IPS DF 6.9 (cell line): ENCODE measurements at regions not wholly inside any gene's neighbourhood (a gene's known extent, or its start where the extent isn't known, plus 50 kb on each side); places are given as distances from the start of the nearest gene placed in this dataset.
"Not testable (repeated sequence)": the region's sequence is repeated elsewhere in the genome, so short reads cannot be mapped to it uniquely, and the experiment has no call there.

Experiments used
- DNase-seq: peaks from one replicate; pipeline ENCODE4 v3.0.0-alpha.2; 2013; ENCODE audit warnings: low read depth, low spot score
- H3K27ac ChIP-seq: one replicate; pipeline ENCODE4 v1.5.1; 2013; ENCODE audit warnings: low read length, control low read depth
- H3K27me3 ChIP-seq: 2 replicates; pipeline ENCODE4 v1.6.1; 2013; ENCODE audit warnings: mild to moderate bottlenecking, low read length; ENCODE audit not compliant: control insufficient read depth, insufficient read depth
- H3K36me3 ChIP-seq: 2 replicates; pipeline ENCODE4 v1.6.1; 2013; ENCODE audit warnings: low read length; ENCODE audit not compliant: control insufficient read depth, insufficient read depth
- H3K4me1 ChIP-seq: 2 replicates; pipeline ENCODE4 v1.6.1; 2013; ENCODE audit warnings: low read length; ENCODE audit not compliant: control insufficient read depth, insufficient read depth
- H3K4me3 ChIP-seq: 2 replicates; pipeline ENCODE4 v1.5.1; 2013; ENCODE audit warnings: mild to moderate bottlenecking, low read length
- H3K9me3 ChIP-seq: 2 replicates; pipeline ENCODE4 v1.6.1; 2013; ENCODE audit warnings: low read length, inconsistent platforms; ENCODE audit not compliant: control insufficient read depth, insufficient read depth
- WGBS: extraction: QIAGEN DNeasy Blood & Tissue Kit; methylation state at CpG from one replicate; pipeline ENCODE4 v1.1.7; 2013; ENCODE audit warnings: mixed read lengths, missing lambda C conversion rate; ENCODE audit not compliant: insufficient read length, insufficient coverage; 5-methylcytosine and 5-hydroxymethylcytosine counted together

DNA sequence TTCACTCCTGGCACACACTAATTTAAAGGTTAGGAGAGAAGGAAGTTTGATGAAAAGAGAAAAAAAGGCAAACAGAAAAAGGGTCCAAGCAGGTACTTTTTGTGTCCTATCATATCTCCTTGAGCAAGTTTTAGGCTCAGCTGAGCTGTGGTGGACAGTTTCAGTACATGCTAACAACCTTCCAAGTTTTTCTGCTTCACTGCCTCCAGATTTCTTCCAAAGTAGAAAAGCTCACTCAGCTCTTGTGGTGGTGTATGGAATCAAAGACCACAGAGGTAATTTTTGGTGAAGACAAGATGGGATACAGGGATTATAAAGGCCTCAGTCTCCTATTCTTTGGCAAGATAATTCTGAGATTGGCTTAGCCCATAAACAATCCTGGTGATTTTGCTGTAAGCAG, 921.8 kb downstream of the NR2F1-AS1 start:
- no peaks in the 10 kb centered on the region for H3K9me3 ChIP-seq
- H3K4me1 ChIP-seq, result no peaks in the 10 kb centered on the region
- no peak overlapping the region for H3K27ac ChIP-seq
- no peak overlapping the region for H3K4me3 ChIP-seq
- no peaks in the 10 kb centered on the region for H3K27me3 ChIP-seq
- H3K36me3 ChIP-seq, result no peaks in the 10 kb centered on the region
- no peak for DNase-seq

DNA sequence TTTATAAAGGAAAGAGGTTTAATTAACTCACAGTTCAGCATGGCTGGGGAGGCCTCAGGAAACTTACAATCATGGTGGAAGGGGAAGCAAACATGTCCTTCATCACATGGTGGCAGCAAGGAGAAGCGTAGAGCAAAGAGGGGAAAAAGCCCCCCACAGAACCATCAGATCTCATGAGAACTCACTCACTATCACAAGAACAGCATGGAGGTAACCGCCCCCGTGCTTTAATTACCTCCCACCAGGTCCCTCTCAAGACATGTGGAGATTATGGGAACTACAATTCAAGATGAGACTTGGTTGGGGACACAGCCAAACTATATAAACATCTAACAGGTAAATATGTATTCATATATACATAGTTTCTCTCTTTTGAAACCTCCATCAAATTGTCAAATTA, 926.4 kb downstream of the NR2F1-AS1 start:
- not testable (repeated sequence) for H3K4me1 ChIP-seq, H3K36me3 ChIP-seq, H3K27me3 ChIP-seq, DNase-seq, H3K9me3 ChIP-seq, H3K27ac ChIP-seq, H3K4me3 ChIP-seq
- no CpG with 5 or more reads among the region's 3 CpGs for WGBS

DNA sequence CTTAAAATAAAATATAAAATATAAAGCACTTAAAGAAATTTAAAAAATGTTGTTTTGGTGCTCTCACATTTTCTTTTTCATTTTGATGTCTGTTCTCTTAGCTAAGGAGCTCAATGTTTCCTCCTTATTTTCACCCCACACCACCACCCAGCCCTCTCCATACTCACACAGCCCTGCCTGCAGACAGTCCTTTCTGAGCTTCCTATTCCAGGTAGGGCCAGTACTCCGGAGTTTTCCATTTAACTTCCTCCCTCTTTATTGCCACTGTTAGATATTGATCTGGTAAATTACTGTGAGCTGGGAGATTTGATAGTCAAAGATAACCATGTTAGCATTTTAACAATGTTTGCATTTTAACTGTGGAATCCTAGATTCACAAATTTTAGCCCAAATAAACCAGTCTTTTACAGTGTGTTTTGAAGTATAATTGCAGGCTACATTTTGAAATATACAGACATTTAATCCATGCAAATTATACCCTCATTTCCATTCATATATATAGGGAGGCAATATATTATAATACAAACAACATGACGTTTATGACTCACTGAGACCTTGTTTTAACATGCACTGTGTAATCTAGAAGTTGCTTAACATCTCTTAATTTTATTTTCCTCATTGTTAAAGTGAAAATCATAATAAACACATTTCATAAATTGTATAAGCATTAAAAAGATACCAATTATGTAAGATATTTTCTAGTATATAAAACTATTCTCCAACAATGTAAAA, 927.1 kb downstream of the NR2F1-AS1 start:
- Histone ChIP-seq H3K9me3 (no peaks in the 10 kb centered on the region), H3K36me3 (no peaks in the 10 kb centered on the region), H3K27me3 (no peaks in the 10 kb centered on the region), H3K4me3 (no peak overlapping the region), H3K4me1 (no peaks in the 10 kb centered on the region), H3K27ac (no peak overlapping the region)
- no peak for DNase-seq
- WGBS, result no CpG with 5 or more reads among the region's 2 CpGs

DNA sequence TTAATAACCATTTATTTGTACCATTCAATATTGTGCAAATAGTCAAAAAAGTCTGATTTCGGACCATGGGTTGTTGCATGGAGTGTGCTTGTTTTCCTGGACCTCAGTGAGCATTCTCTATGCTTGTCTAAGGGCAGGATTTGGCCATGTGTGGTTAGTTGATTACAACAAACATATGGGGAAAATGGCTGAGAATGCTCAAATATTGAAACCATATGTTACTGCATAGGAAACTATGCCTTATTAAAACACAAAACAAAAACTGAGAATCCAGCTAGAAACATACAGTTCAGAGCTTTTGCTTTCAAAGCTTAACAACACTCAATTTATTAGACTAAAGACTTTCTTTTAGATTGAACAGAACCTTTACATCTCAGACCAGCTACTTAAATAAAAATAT, 928.3 kb downstream of the NR2F1-AS1 start:
- H3K9me3 ChIP-seq, result no peaks in the 10 kb centered on the region
- no peaks in the 10 kb centered on the region for H3K4me1 ChIP-seq
- H3K36me3 ChIP-seq, result no peaks in the 10 kb centered on the region
- no peak overlapping the region for H3K4me3 ChIP-seq
- H3K27ac ChIP-seq, result no peak overlapping the region
- H3K27me3 ChIP-seq, result no peaks in the 10 kb centered on the region
- DNase-seq, result no peak
- WGBS, result no CpG with 5 or more reads among the region's 1 CpG

GRCh38 chr5:92644266-92644886, 936.6 kb downstream of the NR2F1-AS1 start:
- Histone ChIP-seq H3K27ac (no peak overlapping the region), H3K27me3 (no peaks in the 10 kb centered on the region), H3K4me3 (no peak overlapping the region), H3K9me3 (no peaks in the 10 kb centered on the region), H3K36me3 (no peaks in the 10 kb centered on the region), H3K4me1 (0 out of 2 replicates have a peak, but pooled peaks cover 2% of the 10 kb centered on the region)
- DNase-seq, result no peak
- WGBS, result no CpG with 5 or more reads among the region's 4 CpGs

- Histone ChIP-seq H3K27ac (no peak overlapping the region), H3K9me3 (no peaks in the 10 kb centered on the region), H3K4me1 (0 out of 2 replicates have a peak, but pooled peaks cover 2% of the 10 kb centered on the region), H3K4me3 (no peak overlapping the region), H3K36me3 (no peaks in the 10 kb centered on the region), H3K27me3 (no peaks in the 10 kb centered on the region)
- no peak for DNase-seq
- WGBS, result 100% methylated on average over 2 of the region's 10 CpGs
Measured at GRCh38 chr5:92641031-92641962, 939.7 kb downstream of the NR2F1-AS1 start.

DNA sequence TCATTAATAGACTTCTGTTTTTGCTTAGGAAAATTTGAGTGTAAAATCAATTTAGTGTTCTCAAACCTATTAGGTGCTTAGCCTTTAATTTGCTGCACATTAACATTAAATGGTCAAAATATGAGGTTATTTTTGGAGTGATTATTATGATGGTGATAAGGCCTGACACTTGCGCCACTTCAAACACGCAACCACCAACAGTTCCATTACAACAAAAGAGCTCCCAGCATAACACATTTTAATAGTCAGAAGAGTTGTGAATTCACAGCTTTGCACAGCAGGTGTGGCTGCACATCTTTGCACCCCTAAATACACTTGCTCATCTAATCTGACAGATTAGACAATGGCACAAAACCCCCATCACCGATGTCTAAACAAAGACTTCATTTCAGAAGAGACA, 940.7 kb downstream of the NR2F1-AS1 start:
- no peak for DNase-seq
- Histone ChIP-seq H3K36me3 (no peaks in the 10 kb centered on the region), H3K27ac (no peak overlapping the region), H3K27me3 (no peaks in the 10 kb centered on the region), H3K9me3 (no peaks in the 10 kb centered on the region), H3K4me1 (0 out of 2 replicates have a peak, but pooled peaks cover 2% of the 10 kb centered on the region), H3K4me3 (no peak overlapping the region)
- no CpG with 5 or more reads among the region's 3 CpGs for WGBS

DNA sequence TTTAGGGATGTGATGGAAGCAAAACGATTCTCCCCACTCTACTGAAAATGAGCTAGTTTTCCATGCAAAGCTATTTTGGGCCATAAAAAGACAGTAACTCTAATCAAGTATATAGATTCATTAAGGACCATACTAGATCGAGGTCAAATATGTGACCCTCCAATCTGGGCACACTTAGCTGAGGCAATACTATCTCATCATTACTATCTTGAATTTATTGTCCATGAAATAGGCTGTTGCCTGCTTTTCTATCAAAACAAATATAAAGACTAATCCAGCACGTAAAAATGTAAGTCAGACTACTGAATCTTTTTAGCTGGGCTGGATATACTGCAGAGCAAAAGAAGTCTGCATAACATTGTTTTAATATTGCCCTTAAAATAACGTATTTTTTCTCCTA, 943.1 kb downstream of the NR2F1-AS1 start:
- Histone ChIP-seq H3K27ac (no peak overlapping the region), H3K36me3 (no peaks in the 10 kb centered on the region), H3K4me1 (0 out of 2 replicates have a peak, but pooled peaks cover 2% of the 10 kb centered on the region), H3K27me3 (no peaks in the 10 kb centered on the region), H3K9me3 (no peaks in the 10 kb centered on the region), H3K4me3 (no peak overlapping the region)
- no CpG with 5 or more reads among the region's 4 CpGs for WGBS
- DNase-seq, result no peak

- no peaks in the 10 kb centered on the region for H3K9me3 ChIP-seq
- no peak overlapping the region for H3K27ac ChIP-seq
- no peak overlapping the region for H3K4me3 ChIP-seq
- WGBS, result no CpG with 5 or more reads among the region's 2 CpGs
- no peak for DNase-seq
- no peaks in the 10 kb centered on the region for H3K36me3 ChIP-seq
- 0 out of 2 replicates have a peak, but pooled peaks cover 2% of the 10 kb centered on the region for H3K4me1 ChIP-seq
- no peaks in the 10 kb centered on the region for H3K27me3 ChIP-seq
Measured at GRCh38 chr5:92637247-92637646, 943.8 kb downstream of the NR2F1-AS1 start.

DNA sequence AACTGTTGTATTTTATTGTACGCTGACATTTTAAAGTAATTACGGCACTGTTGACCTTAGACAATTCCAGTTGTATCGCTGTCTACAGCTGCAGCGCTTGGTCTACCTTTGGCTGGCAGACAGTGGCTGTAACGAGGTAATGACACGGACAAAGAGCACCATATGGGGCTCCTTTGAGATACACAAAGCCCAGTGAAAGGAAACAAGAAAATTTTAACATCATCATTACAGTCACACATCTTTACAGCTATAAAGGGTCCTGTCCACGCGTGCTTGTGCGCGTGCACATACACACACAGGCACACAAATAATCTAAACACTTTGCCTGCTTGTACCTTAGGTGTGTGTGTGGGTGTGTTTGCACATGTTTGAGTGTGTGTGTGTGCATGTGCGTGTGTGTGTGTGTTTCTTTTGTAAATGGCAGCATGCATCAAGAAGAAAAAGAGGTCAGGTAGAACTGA, 946.0 kb downstream of the NR2F1-AS1 start:
- Histone ChIP-seq H3K36me3 (no peaks in the 10 kb centered on the region), H3K27ac (no peak overlapping the region), H3K27me3 (no peaks in the 10 kb centered on the region), H3K4me1 (no peaks in the 10 kb centered on the region), H3K9me3 (no peaks in the 10 kb centered on the region), H3K4me3 (no peak overlapping the region)
- no peak for DNase-seq
- WGBS, result no CpG with 5 or more reads among the region's 11 CpGs
